Activated CD4-positive, alpha-beta T cell treated with anti-CD3 and anti-CD28 coated beads, Interleukin-2, amount 10 ng/mL, durations not matched to agents 24 days and 14 days (primary cell): ENCODE measurements at regions not wholly inside any gene's neighbourhood (a gene's known extent, or its start where the extent isn't known, plus 50 kb on each side); places are given as distances from the start of the nearest gene placed in this dataset.

ENCODE experiments used
- DNase-seq: peaks from one replicate; pipeline ENCODE4 v3.0.0; 2022
- H3K27ac Mint-ChIP-seq: one replicate; pipeline ENCODE4 v1.8.0; 2022; ENCODE audit warnings: mild to moderate bottlenecking, mixed read lengths
- H3K27me3 Mint-ChIP-seq: one replicate; pipeline ENCODE4 v1.8.0; 2022; ENCODE audit warnings: mixed read lengths
- H3K36me3 Mint-ChIP-seq: one replicate; pipeline ENCODE4 v1.8.0; 2022; ENCODE audit warnings: low read depth, mild to moderate bottlenecking, mixed read lengths
- H3K4me1 Mint-ChIP-seq: one replicate; pipeline ENCODE4 v1.8.0; 2021; ENCODE audit warnings: mixed read lengths
- H3K4me3 Mint-ChIP-seq: one replicate; pipeline ENCODE4 v1.8.0; 2022; ENCODE audit warnings: mild to moderate bottlenecking, moderate library complexity, mixed read lengths
- H3K9me3 Mint-ChIP-seq: one replicate; pipeline ENCODE4 v1.8.0; 2021; ENCODE audit warnings: mixed read lengths
- intact Hi-C: fragments of 100-400 bp; cut with micrococcal nuclease; formaldehyde crosslinking; loops from one replicate; pipeline ENCODE4 v1.15.1; 2023

GRCh38 chr13:107434347-107434746 lies 781.0 kb downstream of the LIG4 start:
- Mint-ChIP-seq H3K4me3 (no peak overlapping the region), H3K27ac (no peak overlapping the region), H3K36me3 (no peaks in the 10 kb centered on the region), H3K4me1 (no peaks in the 10 kb centered on the region), H3K27me3 (no peaks in the 10 kb centered on the region), H3K9me3 (no peaks in the 10 kb centered on the region)
- no peak for DNase-seq
- intact Hi-C loops = no loop called here

- intact Hi-C loops = no loop called here
Observed at GRCh38 chr13:107427536-107427935, 787.8 kb downstream of the LIG4 start.

GRCh38 chr13:107422421-107422820 lies 792.9 kb downstream of the LIG4 start:
- Mint-ChIP-seq H3K9me3 (peaks cover 9% of the 10 kb centered on the region), H3K27ac (no peak overlapping the region), H3K4me3 (no peak overlapping the region), H3K27me3 (no peaks in the 10 kb centered on the region), H3K36me3 (no peaks in the 10 kb centered on the region), H3K4me1 (no peaks in the 10 kb centered on the region)
- intact Hi-C loops = no loop called here
- no peak for DNase-seq

More at GRCh38 chr13:107427536-107427935, 787.8 kb downstream of the LIG4 start:
- Mint-ChIP-seq H3K27me3 (no peaks in the 10 kb centered on the region), H3K4me3 (no peak overlapping the region), H3K9me3 (no peaks in the 10 kb centered on the region), H3K27ac (no peak overlapping the region), H3K4me1 (no peaks in the 10 kb centered on the region), H3K36me3 (no peaks in the 10 kb centered on the region)
- no peak for DNase-seq

- peaks cover 9% of the 10 kb centered on the region for H3K9me3 Mint-ChIP-seq
- H3K27me3 Mint-ChIP-seq = no peaks in the 10 kb centered on the region
- no peak for DNase-seq
- no peak overlapping the region for H3K4me3 Mint-ChIP-seq
- no peak overlapping the region for H3K27ac Mint-ChIP-seq
- intact Hi-C loops = no loop called here
- H3K36me3 Mint-ChIP-seq = no peaks in the 10 kb centered on the region
- no peaks in the 10 kb centered on the region for H3K4me1 Mint-ChIP-seq
Observed at GRCh38 chr13:107421951-107422350, 793.4 kb downstream of the LIG4 start.

GRCh38 chr13:107421028-107421427 lies 794.3 kb downstream of the LIG4 start:
- DNase-seq = no peak
- intact Hi-C loops = no loop called here
- Mint-ChIP-seq H3K27ac (no peak overlapping the region), H3K9me3 (peaks cover 13% of the 10 kb centered on the region), H3K36me3 (no peaks in the 10 kb centered on the region), H3K4me1 (no peaks in the 10 kb centered on the region), H3K4me3 (no peak overlapping the region), H3K27me3 (no peaks in the 10 kb centered on the region)

- DNase-seq = no peak
- Mint-ChIP-seq H3K4me3 (no peak overlapping the region), H3K27ac (no peak overlapping the region), H3K9me3 (peaks cover 4% of the 10 kb centered on the region), H3K36me3 (no peaks in the 10 kb centered on the region), H3K4me1 (no peaks in the 10 kb centered on the region), H3K27me3 (no peaks in the 10 kb centered on the region)
- intact Hi-C loops = no loop called here
Observed at GRCh38 chr13:107413005-107413404, 802.3 kb downstream of the LIG4 start.

- Mint-ChIP-seq H3K27me3 (no peaks in the 10 kb centered on the region), H3K4me3 (no peak overlapping the region), H3K4me1 (no peaks in the 10 kb centered on the region), H3K27ac (no peak overlapping the region), H3K36me3 (no peaks in the 10 kb centered on the region), H3K9me3 (no peaks in the 10 kb centered on the region)
- intact Hi-C loops = no loop called here
- no peak for DNase-seq
Observed at GRCh38 chr13:107407074-107407473, 808.3 kb downstream of the LIG4 start.

- H3K4me3 Mint-ChIP-seq = no peak overlapping the region
- H3K27ac Mint-ChIP-seq = no peak overlapping the region
- intact Hi-C loops = no loop called here
- H3K9me3 Mint-ChIP-seq = peaks cover 4% of the 10 kb centered on the region
- H3K27me3 Mint-ChIP-seq = no peaks in the 10 kb centered on the region
- H3K36me3 Mint-ChIP-seq = no peaks in the 10 kb centered on the region
- no peaks in the 10 kb centered on the region for H3K4me1 Mint-ChIP-seq
- no peak for DNase-seq
Observed at GRCh38 chr13:107395927-107396662, 819.2 kb downstream of the LIG4 start.

GRCh38 chr13:107392205-107392604 lies 823.1 kb downstream of the LIG4 start:
- intact Hi-C loops = no loop called here
- Mint-ChIP-seq H3K36me3 (no peaks in the 10 kb centered on the region), H3K4me1 (no peaks in the 10 kb centered on the region), H3K27me3 (no peaks in the 10 kb centered on the region), H3K9me3 (peaks cover 4% of the 10 kb centered on the region), H3K4me3 (no peak overlapping the region), H3K27ac (no peak overlapping the region)
- no peak for DNase-seq

- Mint-ChIP-seq H3K4me3 (no peak overlapping the region), H3K36me3 (no peaks in the 10 kb centered on the region), H3K9me3 (no peaks in the 10 kb centered on the region), H3K27ac (no peak overlapping the region), H3K27me3 (no peaks in the 10 kb centered on the region), H3K4me1 (no peaks in the 10 kb centered on the region)
- intact Hi-C loops = no loop called here
- DNase-seq = no peak
Observed at GRCh38 chr13:107387525-107387924, 819.6 kb upstream of the ARGLU1 start.

- Mint-ChIP-seq H3K4me1 (no peaks in the 10 kb centered on the region), H3K36me3 (no peaks in the 10 kb centered on the region), H3K27me3 (no peaks in the 10 kb centered on the region), H3K27ac (no peak overlapping the region), H3K4me3 (no peak overlapping the region), H3K9me3 (no peaks in the 10 kb centered on the region)
- intact Hi-C loops = no loop called here
- no peak for DNase-seq
Observed at GRCh38 chr13:107379407-107380155, 811.6 kb upstream of the ARGLU1 start.

GRCh38 chr13:107376341-107377125 lies 808.6 kb upstream of the ARGLU1 start:
- Mint-ChIP-seq H3K27me3 (no peaks in the 10 kb centered on the region), H3K36me3 (no peaks in the 10 kb centered on the region), H3K9me3 (no peaks in the 10 kb centered on the region), H3K4me3 (no peak overlapping the region), H3K27ac (no peak overlapping the region), H3K4me1 (no peaks in the 10 kb centered on the region)
- DNase-seq = no peak
- intact Hi-C loops = no loop called here

GRCh38 chr13:107375701-107376340 lies 807.9 kb upstream of the ARGLU1 start:
- intact Hi-C loops = no loop called here
- H3K9me3 Mint-ChIP-seq = no peaks in the 10 kb centered on the region
- no peaks in the 10 kb centered on the region for H3K27me3 Mint-ChIP-seq
- no peak for DNase-seq
- no peak overlapping the region for H3K4me3 Mint-ChIP-seq
- no peaks in the 10 kb centered on the region for H3K36me3 Mint-ChIP-seq
- no peak overlapping the region for H3K27ac Mint-ChIP-seq
- no peaks in the 10 kb centered on the region for H3K4me1 Mint-ChIP-seq

GRCh38 chr13:107374038-107374437 lies 806.1 kb upstream of the ARGLU1 start:
- H3K36me3 Mint-ChIP-seq = no peaks in the 10 kb centered on the region
- intact Hi-C loops = no loop called here
- no peak overlapping the region for H3K27ac Mint-ChIP-seq
- H3K27me3 Mint-ChIP-seq = no peaks in the 10 kb centered on the region
- DNase-seq = no peak
- no peaks in the 10 kb centered on the region for H3K4me1 Mint-ChIP-seq
- H3K9me3 Mint-ChIP-seq = no peaks in the 10 kb centered on the region
- H3K4me3 Mint-ChIP-seq = no peak overlapping the region
